H9 (cell line): ENCODE measurements at regions not wholly inside any gene's neighbourhood (a gene's known extent, or its start where the extent isn't known, plus 50 kb on each side); places are given as distances from the start of the nearest gene placed in this dataset.

Experiments
- DNase-seq: peaks from one replicate; pipeline ENCODE4 v3.0.0-alpha.2; 2017
- H2AFZ ChIP-seq: one replicate; pipeline ENCODE4 v1.6.1; 2013; ENCODE audit warnings: mild to moderate bottlenecking, low read length, control low read depth, moderate library complexity
- H2AK5ac ChIP-seq: 2 replicates; pipeline ENCODE4 v1.6.1; 2013; ENCODE audit warnings: low read length, control low read depth, mixed read lengths; ENCODE audit not compliant: insufficient read length
- H2BK120ac ChIP-seq: one replicate; pipeline ENCODE4 v1.6.1; 2013; ENCODE audit warnings: low read depth, mild to moderate bottlenecking, low read length, control low read depth, inconsistent platforms; ENCODE audit not compliant: poor library complexity, severe bottlenecking
- H2BK12ac ChIP-seq: 2 replicates; pipeline ENCODE4 v1.6.1; 2013; ENCODE audit warnings: low read length, control low read depth, mixed read lengths, low read depth; ENCODE audit not compliant: insufficient read length
- H2BK15ac ChIP-seq: 2 replicates; pipeline ENCODE4 v1.6.1; 2013; ENCODE audit warnings: low read depth, low read length, control low read depth
- H2BK20ac ChIP-seq: one replicate; pipeline ENCODE4 v1.6.1; 2013; ENCODE audit warnings: low read depth, mild to moderate bottlenecking, low read length, control low read depth, inconsistent platforms; ENCODE audit not compliant: poor library complexity, severe bottlenecking
- H2BK5ac ChIP-seq: 2 replicates; pipeline ENCODE4 v1.6.1; 2013; ENCODE audit warnings: low read length, control low read depth, mixed read lengths; ENCODE audit not compliant: insufficient read length
- H3K14ac ChIP-seq: 2 replicates; pipeline ENCODE4 v1.6.1; 2013; ENCODE audit warnings: low read length, control low read depth; ENCODE audit not compliant: insufficient read depth
- H3K18ac ChIP-seq: 2 replicates; pipeline ENCODE4 v1.6.1; 2013; ENCODE audit warnings: low read depth, mild to moderate bottlenecking, mixed read lengths, low read length, control low read depth; ENCODE audit not compliant: insufficient read length
- H3K23ac ChIP-seq: 2 replicates; pipeline ENCODE4 v1.6.1; 2013; ENCODE audit warnings: low read length, control low read depth, mixed read lengths, low read depth; ENCODE audit not compliant: insufficient read length
- H3K23me2 ChIP-seq: 2 replicates; pipeline ENCODE4 v1.6.1; 2013; ENCODE audit warnings: low read depth, mild to moderate bottlenecking, mixed read lengths, low read length, control low read depth; ENCODE audit not compliant: insufficient read length, poor library complexity, severe bottlenecking
- H3K27ac ChIP-seq: 2 replicates; pipeline ENCODE4 v1.5.1; 2013; ENCODE audit warnings: low read length, control low read depth, mixed read lengths, low read depth; ENCODE audit not compliant: insufficient read length
- H3K27me3 ChIP-seq: 2 replicates; pipeline ENCODE4 v1.6.1; 2013; ENCODE audit warnings: low read length, control low read depth, inconsistent platforms; ENCODE audit not compliant: insufficient read depth
- H3K4ac ChIP-seq: 2 replicates; pipeline ENCODE4 v1.6.1; 2013; ENCODE audit warnings: low read depth, mild to moderate bottlenecking, control low read depth, inconsistent platforms, low read length, moderate library complexity
- H3K4me1 ChIP-seq: 2 replicates; pipeline ENCODE4 v1.6.1; 2013; ENCODE audit warnings: low read length, control low read depth, inconsistent platforms; ENCODE audit not compliant: insufficient read depth
- H3K4me2 ChIP-seq: 2 replicates; pipeline ENCODE4 v1.6.1; 2013; ENCODE audit warnings: low read length, control low read depth, mixed read lengths; ENCODE audit not compliant: insufficient read length, insufficient read depth
- H3K56ac ChIP-seq: 2 replicates; pipeline ENCODE4 v1.6.1; 2013; ENCODE audit warnings: low read depth, mild to moderate bottlenecking, mixed read lengths, low read length, control low read depth; ENCODE audit not compliant: insufficient read length
- H3K79me1 ChIP-seq: 2 replicates; pipeline ENCODE4 v1.6.1; 2013; ENCODE audit warnings: low read depth, mild to moderate bottlenecking, moderate library complexity, low read length, control low read depth, inconsistent platforms; ENCODE audit not compliant: insufficient read depth, poor library complexity, severe bottlenecking
- H3K79me2 ChIP-seq: 2 replicates; pipeline ENCODE4 v1.6.1; 2013; ENCODE audit warnings: low read length, control low read depth, inconsistent platforms; ENCODE audit not compliant: insufficient read depth
- H3K9ac ChIP-seq: 2 replicates; pipeline ENCODE4 v1.6.1; 2013; ENCODE audit warnings: low read length, control low read depth, mixed read lengths; ENCODE audit not compliant: insufficient read length; ENCODE audit errors: extremely low read depth
- H3K9me3 ChIP-seq: one replicate; pipeline ENCODE4 v1.6.1; 2013; ENCODE audit warnings: low read depth, low read length, inconsistent platforms; ENCODE audit not compliant: control insufficient read depth
- H3T11ph ChIP-seq: one replicate; pipeline ENCODE4 v1.6.1; 2013; ENCODE audit warnings: mild to moderate bottlenecking, low read length, control low read depth, inconsistent platforms
- H4K20me1 ChIP-seq: one replicate; pipeline ENCODE4 v1.6.1; 2013; ENCODE audit not compliant: control insufficient read depth, insufficient read length, insufficient read depth
- H4K5ac ChIP-seq: 2 replicates; pipeline ENCODE4 v1.6.1; 2013; ENCODE audit warnings: low read depth, mild to moderate bottlenecking, mixed read lengths, low read length, control low read depth; ENCODE audit not compliant: insufficient read length
- H4K8ac ChIP-seq: replicated peaks from 2 replicates; pipeline ENCODE4 v1.6.1; 2013; ENCODE audit warnings: low read length, control low read depth, mixed read lengths, low read depth; ENCODE audit not compliant: insufficient read length
- H4K91ac ChIP-seq: 2 replicates; pipeline ENCODE4 v1.6.1; 2013; ENCODE audit warnings: low read depth, mild to moderate bottlenecking, moderate library complexity, mixed read lengths, low read length, control low read depth; ENCODE audit not compliant: insufficient read length
- H3K27ac Mint-ChIP-seq, 3 experiments: 2 replicates in 2 of 3; 3 replicates in 1 of 3; pipeline ENCODE4 v1.8.0; 2020 to 2021; ENCODE audit warnings: mixed read lengths in 3 of 3, mild to moderate bottlenecking in 1 of 3, moderate library complexity in 1 of 3
- H3K27me3 Mint-ChIP-seq: 2 replicates; pipeline ENCODE4 v1.8.0; 2021; ENCODE audit warnings: low read depth, mild to moderate bottlenecking, moderate library complexity, mixed read lengths
- H3K36me3 Mint-ChIP-seq, 3 experiments: 2 replicates in 2 of 3; 3 replicates in 1 of 3; pipeline ENCODE4 v1.8.0; 2020 to 2021; ENCODE audit warnings: low read depth in 3 of 3, mixed read lengths in 3 of 3; ENCODE audit not compliant: insufficient read depth in 1 of 3
- H3K4me1 Mint-ChIP-seq, 2 experiments: 2 replicates each; pipeline ENCODE4 v1.8.0; 2020; ENCODE audit warnings: mixed read lengths in 2 of 2
- H3K4me3 Mint-ChIP-seq, 2 experiments: 2 replicates in 1 of 2; 3 replicates in 1 of 2; pipeline ENCODE4 v1.8.0; 2020 to 2021; ENCODE audit warnings: mild to moderate bottlenecking in 2 of 2, mixed read lengths in 2 of 2, moderate library complexity in 1 of 2
- H3K9me3 Mint-ChIP-seq, 2 experiments: 2 replicates in 1 of 2; 3 replicates in 1 of 2; pipeline ENCODE4 v1.8.0; 2020; ENCODE audit warnings: mild to moderate bottlenecking in 2 of 2, mixed read lengths in 2 of 2, moderate library complexity in 1 of 2
- WGBS: extraction: QIAGEN DNeasy Blood & Tissue Kit; methylation state at CpG from one replicate; pipeline ENCODE4 v1.1.7; 2013; ENCODE audit warnings: missing lambda C conversion rate, low lambda C conversion rate, mixed read lengths; ENCODE audit not compliant: insufficient read length; ENCODE audit errors: extremely low coverage; 5-methylcytosine and 5-hydroxymethylcytosine counted together
- TF ChIP-seq, protein P1 (sequence below): fragments of 200-600 bp; sonication (generic); conservative IDR thresholded peaks from 3 replicates; pipeline ENCODE4 v1.8.0; 2021; ENCODE audit warnings: antibody characterized with exemption, mild to moderate bottlenecking

DNA sequence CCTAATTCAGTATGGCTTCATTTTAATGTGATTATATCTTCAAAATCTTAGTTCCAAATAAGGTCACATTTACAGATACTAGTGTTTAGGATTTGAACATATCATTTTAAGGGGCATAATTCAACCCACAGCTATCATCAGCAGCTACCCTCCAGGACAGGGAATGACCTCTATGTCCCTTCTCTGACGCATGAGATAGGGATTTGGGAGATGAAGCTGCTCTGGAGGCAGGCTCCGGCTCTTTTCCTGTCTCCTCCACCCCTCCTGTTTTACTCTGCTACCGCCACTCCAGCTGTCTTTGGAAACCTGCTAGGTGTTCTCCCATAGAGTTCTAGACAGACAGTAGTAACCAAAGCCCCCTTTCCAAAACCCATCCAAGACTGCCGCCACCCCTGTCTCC lies 119.2 kb downstream of the CARTPT start:
- Mint-ChIP-seq H3K36me3 (no peaks in the 10 kb centered on the region), H3K4me1 (peaks cover 3 to 4% of the 10 kb centered on the region in 2 experiments; a peak in 3 of 4 replicates), H3K9me3 (no peaks in the 10 kb centered on the region; a peak in 1 of 5 replicates), H3K27ac (no peak overlapping the region), H3K4me3 (no peak overlapping the region), H3K27me3 (no peaks in the 10 kb centered on the region; the same call in none of the 2 replicates)
- Histone ChIP-seq H3K14ac (no peak overlapping the region), H3K4me2 (no peak overlapping the region), H4K5ac (no peak overlapping the region), H3K27ac (no peak overlapping the region), H3K9me3 (no peaks in the 10 kb centered on the region), H3K18ac (no peak overlapping the region), H3K9ac (no peak overlapping the region), H2BK120ac (no peak overlapping the region), H4K91ac (no peak overlapping the region), H3K79me2 (no peaks in the 10 kb centered on the region), H3K56ac (no peak overlapping the region), H2BK15ac (no peak overlapping the region), H3K23ac (no peak overlapping the region), H3K23me2 (no peaks in the 10 kb centered on the region), H2BK5ac (no peak overlapping the region), H2AFZ (no peak overlapping the region), H3T11ph (no peak overlapping the region), H2AK5ac (no peak overlapping the region), H3K79me1 (no peaks in the 10 kb centered on the region), H2BK20ac (no peak overlapping the region), H4K20me1 (no peaks in the 10 kb centered on the region), H3K4ac (no peak overlapping the region), H3K27me3 (no peaks in the 10 kb centered on the region), H4K8ac (no peak overlapping the region), H3K4me1 (no peaks in the 10 kb centered on the region), H2BK12ac (no peak overlapping the region)
- no CpG with 5 or more reads among the region's 4 CpGs for WGBS
- no peak for DNase-seq
- TF ChIP-seq, protein P1, sequence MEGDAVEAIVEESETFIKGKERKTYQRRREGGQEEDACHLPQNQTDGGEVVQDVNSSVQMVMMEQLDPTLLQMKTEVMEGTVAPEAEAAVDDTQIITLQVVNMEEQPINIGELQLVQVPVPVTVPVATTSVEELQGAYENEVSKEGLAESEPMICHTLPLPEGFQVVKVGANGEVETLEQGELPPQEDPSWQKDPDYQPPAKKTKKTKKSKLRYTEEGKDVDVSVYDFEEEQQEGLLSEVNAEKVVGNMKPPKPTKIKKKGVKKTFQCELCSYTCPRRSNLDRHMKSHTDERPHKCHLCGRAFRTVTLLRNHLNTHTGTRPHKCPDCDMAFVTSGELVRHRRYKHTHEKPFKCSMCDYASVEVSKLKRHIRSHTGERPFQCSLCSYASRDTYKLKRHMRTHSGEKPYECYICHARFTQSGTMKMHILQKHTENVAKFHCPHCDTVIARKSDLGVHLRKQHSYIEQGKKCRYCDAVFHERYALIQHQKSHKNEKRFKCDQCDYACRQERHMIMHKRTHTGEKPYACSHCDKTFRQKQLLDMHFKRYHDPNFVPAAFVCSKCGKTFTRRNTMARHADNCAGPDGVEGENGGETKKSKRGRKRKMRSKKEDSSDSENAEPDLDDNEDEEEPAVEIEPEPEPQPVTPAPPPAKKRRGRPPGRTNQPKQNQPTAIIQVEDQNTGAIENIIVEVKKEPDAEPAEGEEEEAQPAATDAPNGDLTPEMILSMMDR: no peak
